Thyroid gland (tissue), 4 donors: ENCODE measurements at regions not wholly inside any gene's neighbourhood (a gene's known extent, or its start where the extent isn't known, plus 50 kb on each side); places are given as distances from the start of the nearest gene placed in this dataset.

ENCODE experiments used
- DNase-seq, 2 donors: peaks; one replicate each; pipeline ENCODE4 v3.0.0-alpha.2; 2019
- H3K27ac ChIP-seq, 3 donors: fragments of 200-600 bp; sonication (generic); 1 replicate in 2 of 3; 2 replicates in 1 of 3; pipeline ENCODE4 v1.5.1; 2016 to 2019; ENCODE audit warnings: mild to moderate bottlenecking in 1 of 3, moderate library complexity in 1 of 3
- H3K27me3 ChIP-seq: fragments of 200-600 bp; sonication (generic); one replicate; pipeline ENCODE4 v1.5.1; 2019
- H3K36me3 ChIP-seq, 2 donors: fragments of 200-600 bp; sonication (generic); one replicate each; pipeline ENCODE4 v1.5.1; 2016 to 2019
- H3K4me1 ChIP-seq, 2 donors: fragments of 200-600 bp; sonication (generic); one replicate each; pipeline ENCODE4 v1.5.1; 2017 to 2019
- H3K4me3 ChIP-seq, 3 donors: fragments of 200-600 bp; sonication (generic); replicated peaks in 1 of 3; 1 replicate in 2 of 3; 2 replicates in 1 of 3; pipeline ENCODE4 v1.5.1; 2016; ENCODE audit warnings: mild to moderate bottlenecking in 1 of 3
- H3K9me3 ChIP-seq: fragments of 200-600 bp; sonication (generic); one replicate; pipeline ENCODE4 v1.5.1; 2017
- CTCF ChIP-seq, 6 experiments: fragments of 200-600 bp in 3 of 6; fragments of 450-650 bp in 3 of 6; sonication (generic) in 3 of 6; IDR thresholded peaks; one replicate each; pipeline ENCODE4 v1.5.1; 2016 to 2019; ENCODE audit warnings: antibody characterized with exemption in 6 of 6, mild to moderate bottlenecking in 2 of 6, inconsistent platforms in 1 of 6, moderate library complexity in 1 of 6
- POLR2A ChIP-seq, 2 donors: fragments of 450-650 bp; IDR thresholded peaks; one replicate each; pipeline ENCODE4 v1.6.1; 2017; ENCODE audit warnings: antibody characterized with exemption in 2 of 2, mild to moderate bottlenecking in 2 of 2, moderate library complexity in 1 of 2
- WGBS, 2 donors: methylation state at CpG; one replicate each; pipeline ENCODE4 v1.1.5; 2017; 5-methylcytosine and 5-hydroxymethylcytosine counted together
- intact Hi-C: fragments of 100-400 bp; cut with DNase I; formaldehyde crosslinking; loops from one replicate; pipeline ENCODE4 v1.15.1; 2023

GRCh38 chr18:68301441-68301840, 413.5 kb downstream of the TMX3 start:
- Histone ChIP-seq H3K4me3 (no peak overlapping the region), H3K27me3 (no peaks in the 10 kb centered on the region), H3K27ac (no peak overlapping the region), H3K36me3 (no peaks in the 10 kb centered on the region), H3K9me3 (no peaks in the 10 kb centered on the region), H3K4me1 (no peaks in the 10 kb centered on the region)
- TF ChIP-seq CTCF (IDR thresholded peaks at IDR 0.05) = no peak
- intact Hi-C loops = no loop called here
- no peak for DNase-seq
- 77 to 79% methylated on average over 3 of the region's 3 CpGs for WGBS, 2 donors

GRCh38 chr18:68299906-68300305, 415.0 kb downstream of the TMX3 start:
- H3K36me3 ChIP-seq = no peaks in the 10 kb centered on the region
- no peaks in the 10 kb centered on the region for H3K4me1 ChIP-seq
- intact Hi-C loops = no loop called here
- H3K4me3 ChIP-seq = no peak overlapping the region
- H3K27ac ChIP-seq = no peak overlapping the region
- no peaks in the 10 kb centered on the region for H3K27me3 ChIP-seq
- no peaks in the 10 kb centered on the region for H3K9me3 ChIP-seq
- TF ChIP-seq POLR2A (IDR thresholded peaks at IDR 0.05) = no peak
- 95 to 96% methylated on average over 3 of the region's 3 CpGs for WGBS, 2 donors
- DNase-seq = no peak

GRCh38 chr18:68298330-68298729, 416.6 kb downstream of the TMX3 start:
- Histone ChIP-seq H3K27me3 (no peaks in the 10 kb centered on the region), H3K27ac (no peak overlapping the region), H3K4me3 (no peak overlapping the region), H3K4me1 (no peaks in the 10 kb centered on the region), H3K9me3 (no peaks in the 10 kb centered on the region), H3K36me3 (no peaks in the 10 kb centered on the region)
- intact Hi-C loops = no loop called here
- WGBS, 2 donors = 24 to 27% methylated on average over 4 of the region's 4 CpGs
- TF ChIP-seq CTCF (IDR thresholded peaks at IDR 0.05) (no peak), POLR2A (IDR thresholded peaks at IDR 0.05) (no peak)
- no peak for DNase-seq

- TF ChIP-seq CTCF (IDR thresholded peaks at IDR 0.05) (no peak), POLR2A (IDR thresholded peaks at IDR 0.05) (no peak)
- Histone ChIP-seq H3K4me3 (no peak overlapping the region), H3K4me1 (no peaks in the 10 kb centered on the region), H3K9me3 (no peaks in the 10 kb centered on the region), H3K36me3 (no peaks in the 10 kb centered on the region), H3K27me3 (no peaks in the 10 kb centered on the region), H3K27ac (no peak overlapping the region)
- intact Hi-C loops = no loop called here
- WGBS, 2 donors = 68 to 75% methylated on average over 4 of the region's 4 CpGs
- no peak for DNase-seq
Observed at GRCh38 chr18:68288408-68288807, 426.5 kb downstream of the TMX3 start.

GRCh38 chr18:68284236-68284780, 430.6 kb downstream of the TMX3 start:
- no peak overlapping the region for H3K27ac ChIP-seq
- no peaks in the 10 kb centered on the region for H3K4me1 ChIP-seq
- H3K36me3 ChIP-seq = no peaks in the 10 kb centered on the region
- H3K9me3 ChIP-seq = no peaks in the 10 kb centered on the region
- TF ChIP-seq POLR2A (IDR thresholded peaks at IDR 0.05) = no peak
- no peak for TF ChIP-seq CTCF (IDR thresholded peaks at IDR 0.05)
- no peak for DNase-seq
- 88 to 92% methylated on average over 5 of the region's 5 CpGs for WGBS, 2 donors
- intact Hi-C loops = no loop called here
- H3K4me3 ChIP-seq = no peak overlapping the region
- H3K27me3 ChIP-seq = no peaks in the 10 kb centered on the region

- intact Hi-C loops = no loop called here
Observed at GRCh38 chr18:68283834-68284233, 431.1 kb downstream of the TMX3 start.

More at GRCh38 chr18:68283834-68284233, 431.1 kb downstream of the TMX3 start:
- H3K4me1 ChIP-seq = no peaks in the 10 kb centered on the region
- H3K27ac ChIP-seq = no peak overlapping the region
- DNase-seq = no peak
- no peaks in the 10 kb centered on the region for H3K9me3 ChIP-seq
- TF ChIP-seq CTCF (IDR thresholded peaks at IDR 0.05) (no peak), POLR2A (IDR thresholded peaks at IDR 0.05) (no peak)
- 80 to 81% methylated on average over 3 of the region's 3 CpGs for whole genome bisulfite sequencing, 2 donors
- no peaks in the 10 kb centered on the region for H3K27me3 ChIP-seq
- no peak overlapping the region for H3K4me3 ChIP-seq
- H3K36me3 ChIP-seq = no peaks in the 10 kb centered on the region
